Natural killer cell (primary cell): ENCODE measurements at regions not wholly inside any gene's neighbourhood (a gene's known extent, or its start where the extent isn't known, plus 50 kb on each side); places are given as distances from the start of the nearest gene placed in this dataset.

Source experiments
- ATAC-seq, 3 donors: fragments of 150-1000 bp in 2 of 3; fragments of 200-7000 bp in 1 of 3; cut with Tn5 transposase; 1 replicate in 1 of 3; 2 replicates in 2 of 3; pipeline ENCODE4 v1.10.0; 2021; ENCODE audit warnings: mild to moderate bottlenecking in 2 of 3, moderate library complexity in 2 of 3
- DNase-seq, 2 donors: peaks; one replicate each; pipeline versions ENCODE4 v3.0.0 to v3.0.0-alpha.2; 2013 to 2021; ENCODE audit warnings: mixed read lengths in 1 of 2
- H3K27ac ChIP-seq: one replicate; pipeline ENCODE4 v1.5.1; 2013; ENCODE audit warnings: mild to moderate bottlenecking, low read length
- H3K27me3 ChIP-seq: one replicate; pipeline ENCODE4 v1.6.1; 2013; ENCODE audit warnings: low read length; ENCODE audit not compliant: control insufficient read depth, insufficient read depth
- H3K36me3 ChIP-seq: one replicate; pipeline ENCODE4 v1.6.1; 2013; ENCODE audit warnings: low read length; ENCODE audit not compliant: control insufficient read depth, insufficient read depth
- H3K4me1 ChIP-seq: one replicate; pipeline ENCODE4 v1.6.1; 2013; ENCODE audit warnings: low read length; ENCODE audit not compliant: control insufficient read depth, insufficient read depth
- H3K4me3 ChIP-seq: one replicate; pipeline ENCODE4 v1.5.1; 2013; ENCODE audit warnings: low read length
- H3K9me3 ChIP-seq: one replicate; pipeline ENCODE4 v1.6.1; 2013; ENCODE audit warnings: low read length; ENCODE audit not compliant: control insufficient read depth, insufficient read depth
- H3K27ac Mint-ChIP-seq, 2 donors: one replicate each; pipeline ENCODE4 v1.8.0; 2022; ENCODE audit warnings: mild to moderate bottlenecking in 2 of 2, mixed read lengths in 2 of 2, moderate library complexity in 1 of 2
- H3K27me3 Mint-ChIP-seq, 2 donors: one replicate each; pipeline ENCODE4 v1.8.0; 2022; ENCODE audit warnings: low read depth in 2 of 2, mixed read lengths in 2 of 2
- H3K36me3 Mint-ChIP-seq: one replicate; pipeline ENCODE4 v1.8.0; 2022; ENCODE audit warnings: mixed read lengths
- H3K4me1 Mint-ChIP-seq, 2 donors: one replicate each; pipeline ENCODE4 v1.8.0; 2022; ENCODE audit warnings: mixed read lengths in 2 of 2
- H3K4me3 Mint-ChIP-seq: one replicate; pipeline ENCODE4 v1.8.0; 2022; ENCODE audit warnings: mild to moderate bottlenecking, moderate library complexity, mixed read lengths
- H3K9me3 Mint-ChIP-seq, 2 donors: one replicate each; pipeline ENCODE4 v1.8.0; 2022; ENCODE audit warnings: mixed read lengths in 2 of 2
- WGBS: methylation state at CpG from one replicate; pipeline ENCODE4 v1.1.7; 2013; ENCODE audit warnings: missing lambda C conversion rate; ENCODE audit not compliant: insufficient coverage; 5-methylcytosine and 5-hydroxymethylcytosine counted together
- intact Hi-C: fragments of 100-400 bp; cut with micrococcal nuclease; formaldehyde crosslinking; loops from one replicate; pipeline ENCODE4 v1.14.2; 2022
- TF ChIP-seq, protein P1 (sequence below): fragments of 200-600 bp; IDR thresholded peaks from one replicate; pipeline ENCODE4 v1.8.0; 2022; ENCODE audit warnings: antibody characterized with exemption

DNA sequence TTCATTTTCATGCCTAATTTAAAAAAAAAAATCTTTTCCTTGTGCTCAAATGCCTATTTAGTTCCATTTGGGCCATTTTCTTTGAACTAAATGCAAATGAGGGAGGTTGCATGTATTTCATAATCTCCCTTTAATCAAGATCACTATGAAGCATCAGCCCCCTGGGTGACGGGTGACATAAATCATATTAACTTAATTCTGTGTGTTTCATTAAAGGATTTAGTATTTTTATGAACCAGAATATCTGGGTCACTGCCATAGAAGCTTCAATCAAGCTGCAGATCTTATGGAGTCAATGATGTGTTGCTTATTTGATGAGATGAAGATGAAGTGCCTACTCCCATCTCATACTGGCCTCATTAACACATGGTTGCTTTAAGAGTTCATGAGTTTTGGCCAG is 301.9 kb upstream of the PRKCQ start:
- H3K36me3 Mint-ChIP-seq: no peaks in the 10 kb centered on the region
- H3K36me3 ChIP-seq: no peaks in the 10 kb centered on the region

DNA sequence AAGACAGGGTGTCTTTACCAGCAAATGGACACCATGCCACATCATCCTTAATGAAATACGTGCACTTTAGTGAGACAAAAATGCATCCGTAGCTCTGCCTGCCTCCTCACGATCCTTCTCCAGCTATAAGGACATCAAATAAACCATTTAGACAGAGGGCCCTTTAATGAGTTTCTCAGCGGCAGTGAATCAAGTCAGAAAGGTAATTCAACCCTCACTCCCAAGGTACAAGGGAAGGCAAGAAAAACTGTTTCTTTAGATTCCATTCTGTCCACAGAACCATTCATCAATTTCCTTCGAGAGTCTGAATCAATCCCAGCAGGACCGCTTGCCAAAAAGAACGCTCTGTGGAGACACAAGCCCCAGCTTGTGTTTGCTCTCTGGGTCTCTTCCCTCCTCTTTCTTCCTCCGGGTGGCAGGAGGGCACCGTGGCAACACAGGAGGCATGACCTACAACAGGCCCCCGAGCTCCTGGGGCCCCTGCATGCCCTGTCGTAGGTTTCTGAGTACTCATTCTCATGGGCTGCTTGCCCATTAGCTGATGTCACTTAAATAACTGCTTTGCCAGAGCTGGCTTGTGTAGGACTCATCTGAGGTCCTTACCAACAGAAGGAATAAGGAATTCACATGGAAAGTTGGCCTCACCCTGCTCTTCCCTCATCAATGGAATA is 297.8 kb upstream of the PRKCQ start:
- Histone ChIP-seq H3K4me3 (no peak overlapping the region), H3K9me3 (no peaks in the 10 kb centered on the region), H3K27me3 (no peaks in the 10 kb centered on the region), H3K4me1 (no peaks in the 10 kb centered on the region), H3K27ac (no peak overlapping the region), H3K36me3 (no peaks in the 10 kb centered on the region)
- H3K9me3 Mint-ChIP-seq: no peaks in the 10 kb centered on the region
- no peaks in the 10 kb centered on the region for H3K4me1 Mint-ChIP-seq
- 71% methylated on average over 11 of the region's 11 CpGs for WGBS
- no peaks in the 10 kb centered on the region for H3K36me3 Mint-ChIP-seq
- no peak overlapping the region for H3K4me3 Mint-ChIP-seq
- TF ChIP-seq, protein P1, sequence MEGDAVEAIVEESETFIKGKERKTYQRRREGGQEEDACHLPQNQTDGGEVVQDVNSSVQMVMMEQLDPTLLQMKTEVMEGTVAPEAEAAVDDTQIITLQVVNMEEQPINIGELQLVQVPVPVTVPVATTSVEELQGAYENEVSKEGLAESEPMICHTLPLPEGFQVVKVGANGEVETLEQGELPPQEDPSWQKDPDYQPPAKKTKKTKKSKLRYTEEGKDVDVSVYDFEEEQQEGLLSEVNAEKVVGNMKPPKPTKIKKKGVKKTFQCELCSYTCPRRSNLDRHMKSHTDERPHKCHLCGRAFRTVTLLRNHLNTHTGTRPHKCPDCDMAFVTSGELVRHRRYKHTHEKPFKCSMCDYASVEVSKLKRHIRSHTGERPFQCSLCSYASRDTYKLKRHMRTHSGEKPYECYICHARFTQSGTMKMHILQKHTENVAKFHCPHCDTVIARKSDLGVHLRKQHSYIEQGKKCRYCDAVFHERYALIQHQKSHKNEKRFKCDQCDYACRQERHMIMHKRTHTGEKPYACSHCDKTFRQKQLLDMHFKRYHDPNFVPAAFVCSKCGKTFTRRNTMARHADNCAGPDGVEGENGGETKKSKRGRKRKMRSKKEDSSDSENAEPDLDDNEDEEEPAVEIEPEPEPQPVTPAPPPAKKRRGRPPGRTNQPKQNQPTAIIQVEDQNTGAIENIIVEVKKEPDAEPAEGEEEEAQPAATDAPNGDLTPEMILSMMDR: no peak
- DNase-seq (no peak), ATAC-seq (no peak)
- H3K27ac Mint-ChIP-seq: no peak overlapping the region
- intact Hi-C loops: no loop called here
- H3K27me3 Mint-ChIP-seq: peaks cover 2 to 7% of the 10 kb centered on the region in 2 donors

More for the DNA sequence above, 301.9 kb upstream of the PRKCQ start:
- TF ChIP-seq, protein P1: no peak
- intact Hi-C loops: no loop called here
- Histone ChIP-seq H3K4me3 (no peak overlapping the region), H3K27ac (no peak overlapping the region), H3K27me3 (no peaks in the 10 kb centered on the region), H3K4me1 (no peaks in the 10 kb centered on the region), H3K9me3 (no peaks in the 10 kb centered on the region)
- no peak overlapping the region for H3K27ac Mint-ChIP-seq
- H3K4me3 Mint-ChIP-seq: no peak overlapping the region
- H3K9me3 Mint-ChIP-seq: no peaks in the 10 kb centered on the region
- no peak for DNase-seq
- WGBS: no CpG with 5 or more reads among the region's 1 CpG
- no peak for ATAC-seq
- peaks cover 0 to 7% of the 10 kb centered on the region in 2 donors for H3K27me3 Mint-ChIP-seq
- H3K4me1 Mint-ChIP-seq: peaks cover 6 to 7% of the 10 kb centered on the region in 2 donors

DNA sequence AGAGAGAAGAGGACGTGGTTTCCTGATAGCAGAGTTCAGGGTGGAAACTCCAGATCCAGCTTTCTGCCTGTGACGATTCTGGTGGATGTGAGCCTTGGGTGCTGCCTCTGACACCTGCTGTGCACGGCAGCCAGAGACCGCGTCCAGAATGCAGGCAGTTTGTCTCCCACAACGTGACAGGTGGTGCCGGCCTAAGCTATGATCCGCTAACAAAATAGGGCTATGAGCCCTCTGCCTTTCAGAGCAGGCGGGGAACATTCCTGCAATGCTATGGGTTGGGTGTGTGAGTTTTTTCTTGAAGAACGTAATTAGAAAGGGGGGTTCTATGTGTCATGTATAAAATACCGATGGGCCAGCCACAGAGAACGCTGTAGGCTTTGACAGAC is 297.3 kb upstream of the PRKCQ start:
- WGBS: 92% methylated on average over 12 of the region's 12 CpGs
- no peak overlapping the region for H3K27ac Mint-ChIP-seq
- Histone ChIP-seq H3K36me3 (no peaks in the 10 kb centered on the region), H3K27me3 (no peaks in the 10 kb centered on the region), H3K27ac (no peak overlapping the region), H3K4me3 (no peak overlapping the region), H3K4me1 (no peaks in the 10 kb centered on the region), H3K9me3 (no peaks in the 10 kb centered on the region)
- ATAC-seq (no peak), DNase-seq (no peak)
- TF ChIP-seq, protein P1: no peak
- H3K4me3 Mint-ChIP-seq: no peak overlapping the region
- intact Hi-C loops: no loop called here
- H3K9me3 Mint-ChIP-seq: no peaks in the 10 kb centered on the region
- peaks cover 2 to 7% of the 10 kb centered on the region in 2 donors for H3K27me3 Mint-ChIP-seq
- no peaks in the 10 kb centered on the region for H3K4me1 Mint-ChIP-seq
- no peaks in the 10 kb centered on the region for H3K36me3 Mint-ChIP-seq

DNA sequence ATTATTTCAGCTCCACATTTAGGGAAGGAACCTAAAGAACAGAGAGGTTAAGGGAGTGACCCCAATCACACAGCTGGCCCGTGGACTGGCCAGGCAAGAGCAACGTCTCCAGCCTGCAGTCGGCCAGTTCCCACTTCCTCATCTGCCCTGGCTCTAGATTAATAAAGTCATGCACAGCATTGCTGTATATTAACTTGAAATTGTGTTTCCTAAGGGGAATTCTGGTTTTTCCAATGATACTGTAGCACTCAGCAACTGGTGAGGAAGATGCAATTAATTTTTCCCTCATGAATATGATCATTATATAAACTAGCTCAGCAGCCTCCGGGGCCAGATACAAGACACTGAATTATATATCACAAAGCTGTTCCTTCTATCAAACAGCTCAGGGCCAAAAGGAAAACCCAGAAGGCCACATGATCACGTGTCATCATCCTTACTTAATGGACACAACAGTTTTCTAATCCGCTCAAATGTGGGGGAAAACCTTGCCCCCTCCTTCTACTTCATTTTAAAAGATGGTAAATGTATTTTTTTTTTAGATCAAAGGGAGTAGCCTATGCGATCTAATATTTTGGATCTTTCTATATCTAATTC is 295.3 kb upstream of the PRKCQ start:
- Mint-ChIP-seq H3K9me3 (no peaks in the 10 kb centered on the region), H3K4me3 (no peak overlapping the region), H3K36me3 (no peaks in the 10 kb centered on the region), H3K27ac (no peak overlapping the region), H3K27me3 (peaks cover 2 to 7% of the 10 kb centered on the region in 2 donors), H3K4me1 (no peaks in the 10 kb centered on the region)
- Histone ChIP-seq H3K27ac (no peak overlapping the region), H3K27me3 (no peaks in the 10 kb centered on the region), H3K4me3 (no peak overlapping the region), H3K9me3 (no peaks in the 10 kb centered on the region), H3K4me1 (no peaks in the 10 kb centered on the region), H3K36me3 (no peaks in the 10 kb centered on the region)
- no peak for ATAC-seq
- intact Hi-C loops: no loop called here
- TF ChIP-seq, protein P1: no peak
- no peak for DNase-seq
- 86% methylated on average over 5 of the region's 7 CpGs for WGBS
